ENCODE measurements at regions not wholly inside any gene's neighbourhood (a gene's known extent, or its start where the extent isn't known, plus 50 kb on each side); places are given as distances from the start of the nearest gene placed in this dataset.

GRCh38 chr5:88428633-88429032, 160.0 kb upstream of the TMEM161B start:
- no peaks in the 10 kb centered on the region for H3K9me1 ChIP-seq (ENCODE audit: insufficient read depth, low read length)
- intact Hi-C loops (cut with micrococcal nuclease) (no loop called here), in situ Hi-C loops (cut with MboI; ENCODE audit: low sequenced_read_pairs) (no loop called here), dilution Hi-C loops (cut with HindIII; ENCODE audit: low sequenced_read_pairs, unreplicated experiment) (no loop called here)
- H2AFZ ChIP-seq (replicated peaks; ENCODE audit: low read length, poor library complexity): no peak overlapping the region
- no peak overlapping the region for H3K4me2 ChIP-seq (ENCODE audit: low read depth, low read length)
- no peak overlapping the region for H2BK5ac ChIP-seq (ENCODE audit: low read depth, low read length, poor library complexity, severe bottlenecking)
- H2BK120ac ChIP-seq (ENCODE audit: low read depth, low read length): no peak overlapping the region
- H4K91ac ChIP-seq (ENCODE audit: insufficient read depth, low read depth, low read length): no peak overlapping the region
- no peak overlapping the region for H3K23ac ChIP-seq (ENCODE audit: low read depth, low read length)
- no peak overlapping the region for H4K8ac ChIP-seq (ENCODE audit: low read depth in 2 of 2, low read length in 2 of 2)
- no CpG with 5 or more reads among the region's 1 CpG for WGBS, 2 experiments (ENCODE audit: extremely low coverage in 2 of 2, insufficient read length in 1 of 2)
- DNase-seq (no peak), ATAC-seq (ENCODE audit: low read depth) (no peak)
- ChIA-PET POLR2A (ENCODE audit: unreplicated experiment) (no interaction called here), CTCF (no interaction called here)
- no peaks in the 10 kb centered on the region for H3K4me1 ChIP-seq (ENCODE audit: control insufficient read depth, insufficient read depth, low read length)
- H3K18ac ChIP-seq (ENCODE audit: low read depth, low read length): no peak overlapping the region
- TF ChIP-seq RFX5 (IDR thresholded peaks at IDR 0.05; ENCODE audit: low read depth, low read length): no peak
- TF ChIP-seq ELK1 (IDR thresholded peaks at IDR 0.05; ENCODE audit: borderline replicate concordance, low read depth, low read length): no peak
- peak; percentile 74 for TF ChIP-seq CEBPB (IDR thresholded peaks at IDR 0.05; ENCODE audit: low read depth, low read length)
- no peaks in the 10 kb centered on the region for H3K9me3 ChIP-seq (ENCODE audit: control insufficient read depth, insufficient read depth, low read length)
- no peaks in the 10 kb centered on the region for H3K36me3 ChIP-seq (ENCODE audit: control insufficient read depth, insufficient read depth, low read length)
- H3K79me1 ChIP-seq (ENCODE audit: low read depth in 1 of 2, low read length in 2 of 2): no peaks in the 10 kb centered on the region
- no peak overlapping the region for H4K5ac ChIP-seq (ENCODE audit: low read depth, low read length)
- no peak overlapping the region for H2AK5ac ChIP-seq (ENCODE audit: low read depth, low read length)
- no TSS peak for BruUV-seq (replicated peaks)
- H3K27ac ChIP-seq (ENCODE audit: insufficient read depth, low read length): no peak overlapping the region
- H3K4ac ChIP-seq (ENCODE audit: low read depth, low read length): no peak overlapping the region
- no peak overlapping the region for H3K9ac ChIP-seq (ENCODE audit: low read depth, low read length)
- H2BK15ac ChIP-seq (ENCODE audit: low read depth, low read length): no peak overlapping the region
- no peak overlapping the region for H3K4me3 ChIP-seq (ENCODE audit: insufficient read depth, low read depth, low read length)
- no peaks in the 10 kb centered on the region for H4K20me1 ChIP-seq (ENCODE audit: insufficient read depth, low read length)
- no peak overlapping the region for H2AK9ac ChIP-seq (replicated peaks; ENCODE audit: low read depth, low read length, poor library complexity)
- H3K56ac ChIP-seq (ENCODE audit: extremely low read depth, insufficient read depth, low read length): no peak overlapping the region
- H3K27me3 ChIP-seq (ENCODE audit: control insufficient read depth, insufficient read depth, low read length): no peaks in the 10 kb centered on the region
- H3K14ac ChIP-seq (replicated peaks; ENCODE audit: low read depth, low read length): no peak overlapping the region
- H2BK20ac ChIP-seq (ENCODE audit: low read depth, low read length): no peak overlapping the region

Data from IMR-90 (cell line).